Heart left ventricle (tissue), 13 donors: ENCODE measurements at regions not wholly inside any gene's neighbourhood (a gene's known extent, or its start where the extent isn't known, plus 50 kb on each side); places are given as distances from the start of the nearest gene placed in this dataset.

Experiments used
- CTCF ChIP-seq, 12 donors: fragments of 200-600 bp; sonication (generic) in 4 of 12; IDR thresholded peaks; one replicate each; pipeline versions ENCODE4 v1.5.0 to v1.8.0; 2018 to 2022; ENCODE audit warnings: antibody characterized with exemption in 12 of 12, mild to moderate bottlenecking in 5 of 12
- POLR2A ChIP-seq, 2 donors: fragments of 450-650 bp; IDR thresholded peaks; one replicate each; pipeline ENCODE4 v1.6.1; 2017; ENCODE audit warnings: antibody characterized with exemption in 2 of 2, mild to moderate bottlenecking in 2 of 2, moderate library complexity in 2 of 2
- donor health status: ischemic (EF 13 %, LVEDD 7.1; RV severe dilation, severe dysfunction).
- donor health status: DM: no; HTN: yes; CAD: no.
- donor health status: DM: no; HTN: no; CAD: no.
- donor health status: ischemic (EF 25% LVEDD 6.9; RV normal size, moderate dysfunction).
- donor health status: ischemic (EF 25% LVEDD 5.7; RV mildly dilated, moderate dysfunction).
- donor health status: ischemic (EF 35%, LVEDD 5.7; RV mildly dilated, moderate dysfunction).
- donor health status: nonischemic (EF 11% LVEDD 7.7; RV severe dilation, severe dysfunction).
- donor health status: DM: yes; HTN: yes; CAD: no.
- donor health status: PGD.
- donor health status: ischemic (EF 29% LVEDD 5.4; RV normal size, mild dysfunction).
- donor health status: nonischemic (EF 23%, LVEDD 6.1; RV moderate dilation, normal function).

- TF ChIP-seq CTCF (IDR thresholded peaks at IDR 0.05) (no peak), POLR2A (IDR thresholded peaks at IDR 0.05) (no peak)
These were observed 246.2 kb upstream of the SEMA3C start for GRCh38 chr7:81165070-81165469.
